ENCODE measurements at regions not wholly inside any gene's neighbourhood (a gene's known extent, or its start where the extent isn't known, plus 50 kb on each side); places are given as distances from the start of the nearest gene placed in this dataset.

DNA sequence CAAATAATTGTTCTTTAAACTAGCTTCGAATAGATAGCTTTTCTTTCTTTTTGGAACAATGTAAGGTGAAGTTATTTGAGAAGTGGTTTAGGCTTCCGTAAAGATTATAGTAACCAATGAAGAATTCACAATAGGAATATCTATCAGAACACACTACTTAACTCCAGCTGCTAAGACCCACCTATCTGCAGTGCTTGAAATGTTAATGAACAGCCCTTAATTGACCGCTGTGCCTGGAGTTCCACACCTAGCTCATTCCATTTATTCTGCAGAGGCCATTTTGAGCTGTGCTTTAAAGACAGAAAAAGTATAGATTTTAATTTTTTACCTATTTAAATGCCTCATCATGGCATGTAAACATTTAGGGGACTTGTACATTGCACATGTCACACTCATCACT is 83.3 kb upstream of the APCDD1 start:
- no peaks in the 10 kb centered on the region for H4K20me1 ChIP-seq (ENCODE audit: insufficient read depth, low read length)
- TF ChIP-seq RAD21 (IDR thresholded peaks at IDR 0.05; ENCODE audit: low read length): no peak
- no peak for TF ChIP-seq CHD1 (IDR thresholded peaks at IDR 0.05; ENCODE audit: low read depth, low read length)
- no peak for TF ChIP-seq RCOR1 (IDR thresholded peaks at IDR 0.05; ENCODE audit: insufficient replicate concordance, low read length)
- H3K9me1 ChIP-seq (ENCODE audit: insufficient read depth, low read length): peaks cover 16% of the 10 kb centered on the region; the same call in 1 of the 2 replicates
- no TSS peak for BruUV-seq (replicated peaks)
- H3K79me1 ChIP-seq (ENCODE audit: low read depth in 1 of 2, low read length in 2 of 2): no peaks in the 10 kb centered on the region
- H2BK120ac ChIP-seq (ENCODE audit: low read depth, low read length): no peak overlapping the region
- POLR2A ChIA-PET (ENCODE audit: unreplicated experiment): no interaction called here
- WGBS, 2 experiments (ENCODE audit: extremely low coverage in 2 of 2, insufficient read length in 1 of 2): no CpG with 5 or more reads among the region's 3 CpGs
- H3K4me1 ChIP-seq (ENCODE audit: control insufficient read depth, insufficient read depth, low read length): peaks cover 10% of the 10 kb centered on the region
- no peak overlapping the region for H2BK15ac ChIP-seq (ENCODE audit: low read depth, low read length)
- dilution Hi-C loops (cut with HindIII; ENCODE audit: low sequenced_read_pairs, unreplicated experiment) (no loop called here), intact Hi-C loops (cut with micrococcal nuclease) (loop anchor here (2.0 to 10.0 kb wide), 4 partner anchors 64 to 366 kb away; no protein-coding TSS in a partner anchor), in situ Hi-C loops (cut with MboI; ENCODE audit: low sequenced_read_pairs) (no loop called here)
- H3K56ac ChIP-seq (ENCODE audit: extremely low read depth, insufficient read depth, low read length): no peak overlapping the region
- no peak overlapping the region for H3K23ac ChIP-seq (ENCODE audit: low read depth, low read length)
- no peak overlapping the region for H2BK20ac ChIP-seq (ENCODE audit: low read depth, low read length)
- H2AK5ac ChIP-seq (ENCODE audit: low read depth, low read length): no peak overlapping the region
- CTCF ChIA-PET: no interaction called here
- H3K4me3 ChIP-seq (ENCODE audit: insufficient read depth, low read depth, low read length): no peak overlapping the region
- no peak for DNase-seq
- no peak overlapping the region for H3K9ac ChIP-seq (ENCODE audit: low read depth, low read length)
- H3K4me2 ChIP-seq (ENCODE audit: low read depth, low read length): no peak overlapping the region
- H2AK9ac ChIP-seq (replicated peaks; ENCODE audit: low read depth, low read length, poor library complexity): no peak overlapping the region
- no peak overlapping the region for H2BK5ac ChIP-seq (ENCODE audit: low read depth, low read length, poor library complexity, severe bottlenecking)
- no peak overlapping the region for H3K27ac ChIP-seq (ENCODE audit: insufficient read depth, low read length)
- no peak overlapping the region for H2AFZ ChIP-seq (replicated peaks; ENCODE audit: low read length, poor library complexity)
- ATAC-seq (ENCODE audit: low read depth): no peak
- no peak overlapping the region for H4K5ac ChIP-seq (ENCODE audit: low read depth, low read length)
- H3K9me3 ChIP-seq (ENCODE audit: control insufficient read depth, insufficient read depth, low read length): no peaks in the 10 kb centered on the region
- no peak overlapping the region for H4K8ac ChIP-seq (ENCODE audit: low read depth in 2 of 2, low read length in 2 of 2)
- H3K27me3 ChIP-seq (ENCODE audit: control insufficient read depth, insufficient read depth, low read length): no peaks in the 10 kb centered on the region
- H4K91ac ChIP-seq (ENCODE audit: insufficient read depth, low read depth, low read length): no peak overlapping the region
- no peak overlapping the region for H3K4ac ChIP-seq (ENCODE audit: low read depth, low read length)
- H3K14ac ChIP-seq (replicated peaks; ENCODE audit: low read depth, low read length): no peak overlapping the region
- no peaks in the 10 kb centered on the region for H3K36me3 ChIP-seq (ENCODE audit: control insufficient read depth, insufficient read depth, low read length)
- H3K18ac ChIP-seq (ENCODE audit: low read depth, low read length): no peak overlapping the region

Measured in IMR-90 (cell line).